ENCODE measurements at regions not wholly inside any gene's neighbourhood (a gene's known extent, or its start where the extent isn't known, plus 50 kb on each side); places are given as distances from the start of the nearest gene placed in this dataset.

- 66 to 96% (median 72%) methylated on average over 2 of the region's 2 CpGs for WGBS, 5 donors
- H3K9me3 ChIP-seq, result no peaks in the 10 kb centered on the region
- no peaks in the 10 kb centered on the region for H3K4me1 ChIP-seq
- no peak overlapping the region for H3K4me3 ChIP-seq
- TF ChIP-seq CTCF (IDR thresholded peaks at IDR 0.05 in 8 of 11, conservative IDR thresholded peaks at IDR 0.05 in 3 of 11) (no peak), POLR2AphosphoS5 (IDR thresholded peaks at IDR 0.05) (no peak), POLR2A (IDR thresholded peaks at IDR 0.05) (no peak)
- peaks cover 0 to 9% (median 0%) of the 10 kb centered on the region in 7 donors for H3K27me3 ChIP-seq (replicated peaks in 1 of 7)
- no peak overlapping the region for H3K27ac ChIP-seq
- DNase-seq, result no peak
- H3K36me3 ChIP-seq, result no peaks in the 10 kb centered on the region
- intact Hi-C loops (cut with DNase I; ENCODE audit: low total_unique reads), result no loop called here
Observed at GRCh38 chr12:58387199-58387598, 445.8 kb downstream of the ATP23 start.

GRCh38 chr12:58388261-58388660 lies 446.9 kb downstream of the ATP23 start:
- Histone ChIP-seq H3K4me1 (no peaks in the 10 kb centered on the region), H3K4me3 (no peak overlapping the region), H3K36me3 (no peaks in the 10 kb centered on the region), H3K27ac (no peak overlapping the region), H3K27me3 (replicated peaks in 1 of 7) (peaks cover 0 to 9% (median 0%) of the 10 kb centered on the region in 7 donors), H3K9me3 (no peaks in the 10 kb centered on the region)
- no peak for TF ChIP-seq POLR2AphosphoS5 (IDR thresholded peaks at IDR 0.05)
- no peak for TF ChIP-seq POLR2A (IDR thresholded peaks at IDR 0.05)
- no peak for TF ChIP-seq CTCF (IDR thresholded peaks at IDR 0.05 in 8 of 11, conservative IDR thresholded peaks at IDR 0.05 in 3 of 11)
- intact Hi-C loops (cut with DNase I; ENCODE audit: low total_unique reads), result no loop called here
- DNase-seq, result no peak
- 71 to 79% (median 75%) methylated on average over 2 of the region's 2 CpGs for WGBS, 5 donors

GRCh38 chr12:58393152-58393551 lies 451.8 kb downstream of the ATP23 start:
- TF ChIP-seq POLR2AphosphoS5 (IDR thresholded peaks at IDR 0.05), result no peak
- no peak for TF ChIP-seq CTCF (IDR thresholded peaks at IDR 0.05 in 8 of 11, conservative IDR thresholded peaks at IDR 0.05 in 3 of 11)
- TF ChIP-seq POLR2A (IDR thresholded peaks at IDR 0.05), result no peak
- Histone ChIP-seq H3K4me3 (no peak overlapping the region), H3K27me3 (replicated peaks in 1 of 7) (no peaks in the 10 kb centered on the region), H3K36me3 (no peaks in the 10 kb centered on the region), H3K27ac (no peak overlapping the region), H3K9me3 (no peaks in the 10 kb centered on the region), H3K4me1 (peaks cover 0 to 9% (median 0%) of the 10 kb centered on the region in 6 donors)
- intact Hi-C loops (cut with DNase I; ENCODE audit: low total_unique reads), result no loop called here
- 77 to 92% (median 81%) methylated on average over 3 of the region's 3 CpGs for WGBS, 5 donors
- no peak for DNase-seq

- Histone ChIP-seq H3K36me3 (no peaks in the 10 kb centered on the region), H3K4me1 (peaks cover 0 to 9% (median 0%) of the 10 kb centered on the region in 6 donors), H3K27me3 (replicated peaks in 1 of 7) (no peaks in the 10 kb centered on the region), H3K27ac (no peak overlapping the region), H3K9me3 (peaks cover 0 to 6% (median 0%) of the 10 kb centered on the region in 8 donors), H3K4me3 (no peak overlapping the region)
- intact Hi-C loops (cut with DNase I; ENCODE audit: low total_unique reads), result no loop called here
- TF ChIP-seq POLR2A (IDR thresholded peaks at IDR 0.05) (no peak), CTCF (IDR thresholded peaks at IDR 0.05 in 8 of 11, conservative IDR thresholded peaks at IDR 0.05 in 3 of 11) (no peak), POLR2AphosphoS5 (IDR thresholded peaks at IDR 0.05) (no peak)
- 68 to 88% (median 74%) methylated on average over 3 of the region's 3 CpGs for WGBS, 5 donors
- DNase-seq, result no peak
Observed at GRCh38 chr12:58395056-58395455, 453.7 kb downstream of the ATP23 start.

All from spleen (tissue), 11 donors.